Left ventricle myocardium inferior (tissue), 1 donor: ENCODE measurements at regions not wholly inside any gene's neighbourhood (a gene's known extent, or its start where the extent isn't known, plus 50 kb on each side); places are given as distances from the start of the nearest gene placed in this dataset.

ENCODE experiments used
- DNase-seq: peaks from one replicate; pipeline ENCODE4 v3.0.0-alpha.2; 2020
- H3K27ac ChIP-seq: fragments of 200-600 bp; replicated peaks from 2 replicates; pipeline ENCODE4 v1.8.0; 2021
- H3K27me3 ChIP-seq: fragments of 200-600 bp; 2 replicates; pipeline ENCODE4 v1.8.0; 2021; ENCODE audit warnings: low read depth
- H3K36me3 ChIP-seq: fragments of 200-600 bp; 2 replicates; pipeline ENCODE4 v1.8.0; 2021
- H3K4me1 ChIP-seq: fragments of 200-600 bp; 2 replicates; pipeline ENCODE4 v1.8.0; 2021
- H3K4me3 ChIP-seq: fragments of 200-600 bp; 2 replicates; pipeline ENCODE4 v1.8.0; 2021; ENCODE audit warnings: mild to moderate bottlenecking, moderate library complexity
- H3K9me3 ChIP-seq: fragments of 200-600 bp; replicated peaks from 2 replicates; pipeline ENCODE4 v1.8.0; 2021
- intact Hi-C: fragments of 100-400 bp; cut with micrococcal nuclease; formaldehyde crosslinking; loops from one replicate; pipeline ENCODE4 v1.11.0; 2022
- TF ChIP-seq, protein P1 (sequence below): fragments of 200-600 bp; IDR thresholded peaks from 2 replicates; pipeline ENCODE4 v1.8.0; 2021; ENCODE audit warnings: antibody characterized with exemption, mild to moderate bottlenecking, borderline replicate concordance
- donor health status: DM: no; HTN: yes; CAD: no; lungs with severe emphysema.

GRCh38 chr6:91279740-91280493 lies 693.0 kb upstream of the MAP3K7 start:
- Histone ChIP-seq H3K36me3 (no peaks in the 10 kb centered on the region), H3K4me1 (no peaks in the 10 kb centered on the region), H3K27me3 (no peaks in the 10 kb centered on the region), H3K9me3 (no peaks in the 10 kb centered on the region), H3K4me3 (no peak overlapping the region), H3K27ac (no peak overlapping the region)
- TF ChIP-seq, protein P1, sequence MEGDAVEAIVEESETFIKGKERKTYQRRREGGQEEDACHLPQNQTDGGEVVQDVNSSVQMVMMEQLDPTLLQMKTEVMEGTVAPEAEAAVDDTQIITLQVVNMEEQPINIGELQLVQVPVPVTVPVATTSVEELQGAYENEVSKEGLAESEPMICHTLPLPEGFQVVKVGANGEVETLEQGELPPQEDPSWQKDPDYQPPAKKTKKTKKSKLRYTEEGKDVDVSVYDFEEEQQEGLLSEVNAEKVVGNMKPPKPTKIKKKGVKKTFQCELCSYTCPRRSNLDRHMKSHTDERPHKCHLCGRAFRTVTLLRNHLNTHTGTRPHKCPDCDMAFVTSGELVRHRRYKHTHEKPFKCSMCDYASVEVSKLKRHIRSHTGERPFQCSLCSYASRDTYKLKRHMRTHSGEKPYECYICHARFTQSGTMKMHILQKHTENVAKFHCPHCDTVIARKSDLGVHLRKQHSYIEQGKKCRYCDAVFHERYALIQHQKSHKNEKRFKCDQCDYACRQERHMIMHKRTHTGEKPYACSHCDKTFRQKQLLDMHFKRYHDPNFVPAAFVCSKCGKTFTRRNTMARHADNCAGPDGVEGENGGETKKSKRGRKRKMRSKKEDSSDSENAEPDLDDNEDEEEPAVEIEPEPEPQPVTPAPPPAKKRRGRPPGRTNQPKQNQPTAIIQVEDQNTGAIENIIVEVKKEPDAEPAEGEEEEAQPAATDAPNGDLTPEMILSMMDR = no peak
- DNase-seq = no peak
- intact Hi-C loops = no loop called here

DNA sequence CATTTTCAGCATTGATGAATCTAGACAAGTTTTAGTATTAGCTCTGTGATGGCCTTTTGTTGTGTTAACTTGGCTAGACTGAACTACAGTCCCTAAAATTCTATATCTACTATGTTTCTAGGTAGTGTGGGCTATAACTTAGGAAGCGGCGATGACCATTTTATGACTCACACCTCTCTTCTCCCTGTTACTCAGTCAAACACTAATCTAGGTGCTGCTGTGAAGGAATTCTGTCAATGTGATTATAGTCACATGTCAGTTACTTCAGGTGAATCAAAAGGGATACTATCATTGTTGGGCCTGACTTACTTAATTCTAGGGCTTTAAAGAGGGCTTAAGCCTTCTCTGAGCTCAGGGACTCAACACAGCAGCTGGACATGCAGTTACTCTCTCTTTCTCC lies 691.5 kb upstream of the MAP3K7 start:
- no peaks in the 10 kb centered on the region for H3K36me3 ChIP-seq
- H3K4me3 ChIP-seq = no peak overlapping the region
- intact Hi-C loops = no loop called here
- DNase-seq = no peak
- no peaks in the 10 kb centered on the region for H3K27me3 ChIP-seq
- no peak overlapping the region for H3K27ac ChIP-seq
- H3K9me3 ChIP-seq = no peaks in the 10 kb centered on the region
- H3K4me1 ChIP-seq = no peaks in the 10 kb centered on the region
- TF ChIP-seq, protein P1 = no peak

GRCh38 chr6:91276315-91276714 lies 689.4 kb upstream of the MAP3K7 start:
- no peak for DNase-seq
- intact Hi-C loops = no loop called here
- TF ChIP-seq, protein P1 = peak; percentile 38
- Histone ChIP-seq H3K27me3 (no peaks in the 10 kb centered on the region), H3K4me3 (no peak overlapping the region), H3K27ac (no peak overlapping the region), H3K4me1 (no peaks in the 10 kb centered on the region), H3K9me3 (peaks cover 5% of the 10 kb centered on the region), H3K36me3 (no peaks in the 10 kb centered on the region)

- intact Hi-C loops = no loop called here
- TF ChIP-seq, protein P1 = no peak
- Histone ChIP-seq H3K4me1 (no peaks in the 10 kb centered on the region), H3K27me3 (no peaks in the 10 kb centered on the region), H3K9me3 (peaks cover 6% of the 10 kb centered on the region), H3K4me3 (no peak overlapping the region), H3K36me3 (no peaks in the 10 kb centered on the region), H3K27ac (peak overlapping the region; percentile 31)
- DNase-seq = peak; percentile 70
Measured at GRCh38 chr6:91273729-91274128, 686.9 kb upstream of the MAP3K7 start.

GRCh38 chr6:91271807-91272206 lies 684.9 kb upstream of the MAP3K7 start:
- Histone ChIP-seq H3K27ac (no peak overlapping the region), H3K27me3 (no peaks in the 10 kb centered on the region), H3K9me3 (peaks cover 6% of the 10 kb centered on the region), H3K4me1 (no peaks in the 10 kb centered on the region), H3K4me3 (no peak overlapping the region), H3K36me3 (no peaks in the 10 kb centered on the region)
- intact Hi-C loops = no loop called here
- TF ChIP-seq, protein P1 = no peak
- no peak for DNase-seq
